Colonic mucosa (tissue), 4 donors: ENCODE measurements at regions not wholly inside any gene's neighbourhood (a gene's known extent, or its start where the extent isn't known, plus 50 kb on each side); places are given as distances from the start of the nearest gene placed in this dataset.

Source experiments
- DNase-seq: peaks from one replicate; pipeline ENCODE4 v3.0.0-alpha.2; 2020
- H3K27ac ChIP-seq: fragments of 200-600 bp; one replicate; pipeline ENCODE4 v1.8.0; 2021
- H3K27me3 ChIP-seq: fragments of 200-600 bp; one replicate; pipeline ENCODE4 v1.8.0; 2021
- H3K36me3 ChIP-seq: fragments of 200-600 bp; one replicate; pipeline ENCODE4 v1.8.0; 2021
- H3K4me1 ChIP-seq: fragments of 200-600 bp; one replicate; pipeline ENCODE4 v1.8.0; 2021; ENCODE audit warnings: mild to moderate bottlenecking
- H3K4me3 ChIP-seq: fragments of 200-600 bp; one replicate; pipeline ENCODE4 v1.8.0; 2021
- H3K9ac ChIP-seq, 2 donors: one replicate each; pipeline ENCODE4 v1.7.0; 2013; ENCODE audit warnings: control low read depth in 2 of 2, low read depth in 2 of 2, low read length in 2 of 2
- H3K9me3 ChIP-seq: fragments of 200-600 bp; one replicate; pipeline ENCODE4 v1.8.0; 2021
- CTCF ChIP-seq: fragments of 200-600 bp; IDR thresholded peaks from one replicate; pipeline ENCODE4 v1.8.0; 2022; ENCODE audit warnings: antibody characterized with exemption, mild to moderate bottlenecking
- intact Hi-C: fragments of 100-400 bp; cut with DNase I; formaldehyde crosslinking; loops from one replicate; pipeline ENCODE4 v1.14.1; 2022
- donor health status: healthy.
- donor health status: DM: no; HTN: no; CAD: no.
- donor health status: DM: no; HTN: no; CAD: no.

- no peak for TF ChIP-seq CTCF
- intact Hi-C loops = no loop called here
Observed at GRCh38 chr4:182083671-182084410, 159.4 kb upstream of the TENM3 start.

GRCh38 chr4:182085051-182085480, 158.1 kb upstream of the TENM3 start:
- H3K9ac ChIP-seq = no peak overlapping the region
- no peaks in the 10 kb centered on the region for H3K36me3 ChIP-seq
- H3K4me3 ChIP-seq = no peak overlapping the region
- no peaks in the 10 kb centered on the region for H3K4me1 ChIP-seq
- H3K9me3 ChIP-seq = no peaks in the 10 kb centered on the region
- intact Hi-C loops = no loop called here
- DNase-seq = no peak
- no peak overlapping the region for H3K27ac ChIP-seq
- no peaks in the 10 kb centered on the region for H3K27me3 ChIP-seq
- TF ChIP-seq CTCF = no peak

More at GRCh38 chr4:182083671-182084410, 159.4 kb upstream of the TENM3 start:
- no peak overlapping the region for H3K9ac ChIP-seq
- no peaks in the 10 kb centered on the region for H3K4me1 ChIP-seq
- H3K4me3 ChIP-seq = no peak overlapping the region
- DNase-seq = no peak
- H3K9me3 ChIP-seq = no peaks in the 10 kb centered on the region
- H3K27me3 ChIP-seq = no peaks in the 10 kb centered on the region
- H3K36me3 ChIP-seq = no peaks in the 10 kb centered on the region
- no peak overlapping the region for H3K27ac ChIP-seq

DNA sequence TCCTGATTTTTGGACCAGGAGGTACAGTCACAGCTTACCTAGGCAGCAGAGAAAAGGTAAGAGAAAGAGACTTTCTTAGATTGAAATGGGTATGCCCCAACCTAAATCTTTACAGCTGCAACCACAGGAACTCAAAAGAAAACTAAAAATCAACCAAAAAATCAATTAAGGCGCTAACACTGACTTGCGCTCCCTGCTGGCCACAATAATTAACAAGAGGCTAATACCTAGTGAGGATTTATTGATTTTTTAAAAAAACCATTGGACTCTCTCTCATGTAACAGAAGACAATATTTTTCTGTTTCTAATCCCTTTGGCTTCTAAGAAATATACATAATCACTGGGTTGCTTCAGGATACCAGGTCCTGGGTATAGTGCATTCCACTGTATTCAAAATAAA, 153.9 kb upstream of the TENM3 start:
- no peak for TF ChIP-seq CTCF
- Histone ChIP-seq H3K9me3 (no peaks in the 10 kb centered on the region), H3K4me1 (no peaks in the 10 kb centered on the region), H3K4me3 (no peak overlapping the region), H3K27me3 (no peaks in the 10 kb centered on the region), H3K36me3 (no peaks in the 10 kb centered on the region), H3K27ac (no peak overlapping the region), H3K9ac (no peak overlapping the region)
- no peak for DNase-seq
- intact Hi-C loops = no loop called here

DNA sequence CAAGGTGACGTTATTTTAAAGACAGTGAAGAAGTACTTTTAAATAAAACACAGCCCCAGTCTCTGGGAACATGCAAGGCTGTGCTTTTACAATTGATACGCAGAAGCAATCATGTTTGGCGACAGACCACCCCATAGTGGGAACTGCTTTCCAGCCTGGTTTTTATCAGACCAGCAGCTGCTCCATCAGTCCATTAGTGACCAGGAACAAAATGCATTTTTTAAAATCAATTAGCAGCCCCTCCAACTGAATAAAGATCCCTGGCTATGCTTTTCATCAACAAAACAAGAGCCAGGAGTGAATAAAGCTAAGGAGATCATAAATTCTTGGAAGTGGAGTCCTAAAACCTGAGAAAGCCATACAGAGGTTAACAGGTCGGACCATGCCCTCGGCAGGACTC, 153.0 kb upstream of the TENM3 start:
- no peak overlapping the region for H3K9ac ChIP-seq
- DNase-seq = no peak
- TF ChIP-seq CTCF = no peak
- H3K9me3 ChIP-seq = no peaks in the 10 kb centered on the region
- intact Hi-C loops = no loop called here
- H3K27me3 ChIP-seq = no peaks in the 10 kb centered on the region
- no peak overlapping the region for H3K27ac ChIP-seq
- no peaks in the 10 kb centered on the region for H3K4me1 ChIP-seq
- no peaks in the 10 kb centered on the region for H3K36me3 ChIP-seq
- H3K4me3 ChIP-seq = no peak overlapping the region

DNA sequence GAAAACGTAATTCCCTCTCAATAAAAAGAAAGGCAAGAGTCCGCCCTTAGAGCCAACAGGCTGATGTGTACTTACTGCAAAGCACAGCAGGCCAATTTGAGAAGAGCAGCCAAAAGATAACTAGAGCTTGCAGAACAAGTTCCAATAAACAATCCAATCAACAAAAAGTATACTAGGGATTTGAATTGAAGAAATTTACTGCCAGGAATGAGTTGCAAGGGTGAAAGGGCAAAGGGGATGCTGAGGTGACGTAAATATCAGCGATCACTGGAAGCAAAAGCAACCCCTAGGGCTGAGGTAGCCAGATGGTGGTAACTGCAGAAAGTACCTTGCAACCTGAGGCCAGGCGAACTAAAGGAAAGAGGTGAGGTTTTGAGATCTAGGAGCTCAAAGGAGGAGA, 152.1 kb upstream of the TENM3 start:
- no peaks in the 10 kb centered on the region for H3K9me3 ChIP-seq
- TF ChIP-seq CTCF = no peak
- H3K27ac ChIP-seq = no peak overlapping the region
- H3K36me3 ChIP-seq = no peaks in the 10 kb centered on the region
- no peak for DNase-seq
- H3K9ac ChIP-seq = no peak overlapping the region
- no peaks in the 10 kb centered on the region for H3K27me3 ChIP-seq
- intact Hi-C loops = no loop called here
- H3K4me1 ChIP-seq = no peaks in the 10 kb centered on the region
- no peak overlapping the region for H3K4me3 ChIP-seq
